ENCODE measurements at regions not wholly inside any gene's neighbourhood (a gene's known extent, or its start where the extent isn't known, plus 50 kb on each side); places are given as distances from the start of the nearest gene placed in this dataset.

- TF ChIP-seq CTCF (conservative IDR thresholded peaks at IDR 0.05) (no peak), ZFX (IDR thresholded peaks at IDR 0.05) (no peak)
Observed at GRCh38 chr6:19301980-19302379, 535.2 kb upstream of the ID4 start.
